GM19468 (cell line): ENCODE measurements at regions not wholly inside any gene's neighbourhood (a gene's known extent, or its start where the extent isn't known, plus 50 kb on each side); places are given as distances from the start of the nearest gene placed in this dataset.
A peak's percentile ranks its signal among the peaks of the same experiment; 100 is the strongest.

Source experiments
- ATAC-seq: cut with Tn5 transposase; IDR thresholded peaks from one replicate; pipeline ENCODE4 v1.9.1; 2021; ENCODE audit warnings: mild to moderate bottlenecking, moderate library complexity, moderate number of reproducible peaks; ENCODE audit not compliant: unreplicated experiment; ENCODE audit errors: extremely low read depth

- ATAC-seq = no peak
Measured at GRCh38 chr5:121285801-121286521, 565.7 kb upstream of the FTMT start.

GRCh38 chr5:121288781-121289180 is 562.9 kb upstream of the FTMT start:
- no peak for ATAC-seq

DNA sequence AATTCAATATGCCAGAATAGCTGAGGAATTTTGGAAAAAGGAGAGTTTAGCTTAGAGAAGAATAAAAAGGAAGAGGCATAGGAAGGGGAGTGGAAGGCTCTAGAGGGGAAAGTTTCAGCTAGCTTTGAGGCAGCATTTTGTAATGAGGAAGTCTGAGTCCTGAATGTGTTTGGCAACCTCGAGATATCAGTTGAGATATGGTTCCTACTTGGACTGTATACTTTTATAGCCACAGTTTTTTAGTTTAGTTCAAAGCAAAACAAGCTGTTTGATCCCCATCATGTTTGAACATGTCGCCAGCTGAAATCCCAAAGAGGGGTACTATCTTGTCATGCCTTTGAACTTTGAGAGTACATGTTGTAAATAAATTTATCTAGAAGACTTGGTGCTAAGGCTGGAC is 559.0 kb upstream of the FTMT start:
- no peak for ATAC-seq

- no peak for ATAC-seq
Measured at GRCh38 chr5:121296356-121296755, 555.3 kb upstream of the FTMT start.

DNA sequence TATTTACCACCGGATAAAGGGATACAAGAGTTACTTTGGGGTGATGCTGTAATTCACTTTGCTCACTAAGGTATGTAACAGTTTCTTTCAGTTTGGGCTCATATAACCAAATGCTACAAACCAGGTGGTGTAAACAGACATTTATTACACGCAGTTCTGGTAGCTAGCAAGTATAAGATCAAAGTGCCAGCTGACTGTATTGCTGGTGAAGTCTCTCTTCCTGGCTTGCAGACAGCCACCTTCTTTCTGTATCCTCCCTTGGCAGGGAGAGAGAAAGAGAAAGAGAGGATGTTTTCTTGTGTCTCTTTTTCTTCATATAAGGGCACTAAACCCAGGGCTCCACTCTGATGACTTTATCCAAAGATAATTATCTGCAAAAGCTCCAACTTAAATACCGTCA is 552.5 kb upstream of the FTMT start:
- ATAC-seq = no peak

DNA sequence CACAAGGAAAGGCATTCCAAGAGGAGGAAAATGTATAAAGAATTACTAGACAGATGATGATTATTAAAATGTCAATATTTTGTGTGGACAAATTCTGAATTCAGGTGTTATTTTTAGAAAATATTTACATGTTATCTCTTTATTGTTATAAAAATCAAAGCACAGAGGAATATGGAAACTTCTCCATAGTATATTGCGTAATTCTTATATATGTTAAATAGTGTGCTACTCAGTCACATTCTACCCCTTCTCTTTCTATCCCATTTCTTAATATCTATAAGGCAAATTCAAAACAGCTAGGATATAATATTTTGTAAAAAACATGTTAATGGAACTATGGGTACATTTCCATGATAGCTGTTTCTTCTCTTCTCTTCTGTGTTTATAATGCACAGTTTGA is 546.8 kb upstream of the FTMT start:
- ATAC-seq = no peak

DNA sequence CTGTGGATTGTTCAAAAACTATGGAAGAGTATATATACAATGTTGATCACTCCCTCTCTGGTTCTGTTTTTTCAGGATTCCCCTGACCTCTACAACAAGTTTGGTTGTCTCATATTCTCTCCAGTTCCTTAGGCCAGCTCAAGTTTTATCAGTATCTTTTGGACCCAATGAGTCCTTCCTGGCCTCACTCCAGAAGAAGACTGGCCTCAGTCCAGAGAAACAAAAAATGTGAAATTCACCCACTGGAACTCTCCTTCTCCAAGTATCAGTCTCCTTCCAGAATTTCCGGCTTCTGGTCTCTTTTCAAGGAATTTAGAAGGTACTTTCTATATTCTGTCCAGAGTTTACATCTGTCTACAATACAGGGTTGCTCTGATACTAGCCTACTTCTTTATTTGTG is 537.8 kb upstream of the FTMT start:
- no peak for ATAC-seq

- no peak for ATAC-seq
Measured at GRCh38 chr5:121315786-121316185, 535.9 kb upstream of the FTMT start.

GRCh38 chr5:121319292-121319691 is 532.4 kb upstream of the FTMT start:
- ATAC-seq = no peak

- no peak for ATAC-seq
Measured at GRCh38 chr5:121325930-121326329, 525.8 kb upstream of the FTMT start.

- ATAC-seq = no peak
Measured at GRCh38 chr5:121350181-121350930, 501.3 kb upstream of the FTMT start.

DNA sequence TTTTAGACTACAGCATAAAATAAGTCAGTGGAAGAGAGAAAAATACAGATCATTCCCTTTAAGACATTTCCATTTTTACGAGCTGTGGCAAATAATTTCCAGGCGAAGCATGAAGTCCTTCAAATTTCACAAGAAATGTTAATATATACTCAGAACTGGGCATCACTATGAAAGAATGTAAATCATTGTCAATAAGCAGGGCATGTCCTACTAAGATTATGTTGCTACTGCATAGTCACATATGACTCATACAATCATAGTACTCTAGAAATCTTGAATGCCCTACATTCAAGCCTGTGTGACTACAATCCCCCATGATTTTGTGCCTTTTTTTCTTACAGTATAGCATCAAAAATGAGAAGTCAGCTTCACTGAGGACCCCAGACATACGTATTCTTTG is 485.2 kb upstream of the FTMT start:
- no peak for ATAC-seq

DNA sequence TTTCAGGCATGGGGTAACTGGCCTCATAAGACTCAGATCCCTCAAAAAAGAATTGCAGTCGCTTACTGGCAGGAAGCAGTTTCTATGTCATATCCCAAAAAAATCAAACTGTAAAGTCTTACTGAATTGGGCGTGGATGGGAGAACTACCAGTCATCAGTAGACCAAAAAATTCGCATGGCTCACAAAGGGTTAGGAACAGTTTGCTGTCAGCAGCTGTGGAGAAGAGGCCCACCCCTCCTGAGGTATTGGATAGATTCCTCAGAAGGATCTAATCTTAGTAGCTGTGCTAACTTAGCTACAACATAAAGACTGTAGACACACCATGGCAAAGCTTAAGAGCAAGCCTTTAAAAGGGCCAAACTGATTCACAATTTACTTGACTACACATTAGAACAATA is 478.3 kb upstream of the FTMT start:
- no peak for ATAC-seq

- ATAC-seq = no peak
Measured at GRCh38 chr5:121377461-121377860, 474.2 kb upstream of the FTMT start.

- ATAC-seq = no peak
Measured at GRCh38 chr5:121378046-121378445, 473.6 kb upstream of the FTMT start.

GRCh38 chr5:121378559-121379359 is 472.9 kb upstream of the FTMT start:
- no peak for ATAC-seq

GRCh38 chr5:121380066-121380465 is 471.6 kb upstream of the FTMT start:
- no peak for ATAC-seq

DNA sequence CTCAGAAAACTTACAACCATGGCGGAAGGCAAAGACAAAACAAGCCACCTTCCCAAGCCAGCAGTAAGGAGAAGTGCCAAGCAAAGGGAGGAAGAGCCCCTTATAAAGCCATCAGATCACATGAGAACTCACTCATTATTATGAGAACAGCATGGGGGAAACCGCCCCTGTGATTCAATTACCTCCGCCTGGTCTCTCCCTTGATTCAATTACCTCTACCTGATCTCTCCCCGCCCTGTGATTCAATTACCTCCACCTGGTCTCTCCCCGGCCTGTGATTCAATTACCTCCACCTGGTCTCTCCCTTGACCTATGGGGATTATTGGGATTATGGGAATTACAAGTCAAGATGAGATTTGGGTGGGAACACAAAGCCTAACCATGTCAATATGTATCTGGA is 467.3 kb upstream of the FTMT start:
- no peak for ATAC-seq

DNA sequence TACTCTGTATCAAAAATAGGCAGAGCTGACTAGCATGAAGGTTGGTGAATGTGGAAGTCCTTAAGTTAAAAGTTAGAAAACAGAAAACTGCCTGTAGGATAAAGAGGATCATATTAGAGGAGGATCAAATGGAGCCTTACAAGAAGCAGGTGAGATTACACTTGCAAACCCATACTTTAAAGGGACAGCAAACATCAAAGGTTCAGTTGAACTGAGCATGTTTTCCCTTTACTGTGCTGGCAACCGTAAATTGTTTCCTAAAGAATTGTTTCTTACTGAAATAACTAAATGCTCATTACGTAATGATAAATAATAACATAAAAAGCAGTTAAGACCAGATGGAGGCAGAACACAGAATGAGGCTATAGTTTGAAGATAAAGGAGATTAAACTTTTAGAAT is 465.3 kb upstream of the FTMT start:
- ATAC-seq = no peak

DNA sequence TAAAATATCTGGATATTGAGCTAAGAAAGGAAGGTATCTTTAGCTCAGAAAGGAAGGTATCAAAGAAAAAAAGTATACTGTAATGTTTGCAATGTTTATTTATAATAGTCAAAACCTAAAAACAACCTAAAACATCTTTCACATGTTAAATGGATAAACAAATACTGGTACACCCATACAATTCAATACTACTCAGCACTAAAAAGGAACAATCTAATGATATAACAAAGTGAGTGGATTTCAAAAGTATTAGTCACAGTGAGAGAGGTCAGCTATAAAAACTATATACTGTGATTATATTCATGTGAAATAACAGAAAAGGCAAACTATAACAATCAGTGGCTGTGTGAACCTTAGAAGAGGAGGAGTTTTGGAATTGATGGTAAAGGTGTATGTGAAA is 455.0 kb upstream of the FTMT start:
- ATAC-seq = no peak

GRCh38 chr5:121399879-121400278 is 451.8 kb upstream of the FTMT start:
- peak; percentile 33 for ATAC-seq
